Heart left ventricle (tissue), 13 donors: ENCODE measurements at regions not wholly inside any gene's neighbourhood (a gene's known extent, or its start where the extent isn't known, plus 50 kb on each side); places are given as distances from the start of the nearest gene placed in this dataset.

Experiments used
- CTCF ChIP-seq, 12 donors: fragments of 200-600 bp; sonication (generic) in 4 of 12; IDR thresholded peaks; one replicate each; pipeline versions ENCODE4 v1.5.0 to v1.8.0; 2018 to 2022; ENCODE audit warnings: antibody characterized with exemption in 12 of 12, mild to moderate bottlenecking in 5 of 12
- POLR2A ChIP-seq, 2 donors: fragments of 450-650 bp; IDR thresholded peaks; one replicate each; pipeline ENCODE4 v1.6.1; 2017; ENCODE audit warnings: antibody characterized with exemption in 2 of 2, mild to moderate bottlenecking in 2 of 2, moderate library complexity in 2 of 2
- donor health status: ischemic (EF 13 %, LVEDD 7.1; RV severe dilation, severe dysfunction).
- donor health status: DM: no; HTN: yes; CAD: no.
- donor health status: DM: no; HTN: no; CAD: no.
- donor health status: ischemic (EF 25% LVEDD 6.9; RV normal size, moderate dysfunction).
- donor health status: ischemic (EF 25% LVEDD 5.7; RV mildly dilated, moderate dysfunction).
- donor health status: ischemic (EF 35%, LVEDD 5.7; RV mildly dilated, moderate dysfunction).
- donor health status: nonischemic (EF 11% LVEDD 7.7; RV severe dilation, severe dysfunction).
- donor health status: DM: yes; HTN: yes; CAD: no.
- donor health status: PGD.
- donor health status: ischemic (EF 29% LVEDD 5.4; RV normal size, mild dysfunction).
- donor health status: nonischemic (EF 23%, LVEDD 6.1; RV moderate dilation, normal function).

DNA sequence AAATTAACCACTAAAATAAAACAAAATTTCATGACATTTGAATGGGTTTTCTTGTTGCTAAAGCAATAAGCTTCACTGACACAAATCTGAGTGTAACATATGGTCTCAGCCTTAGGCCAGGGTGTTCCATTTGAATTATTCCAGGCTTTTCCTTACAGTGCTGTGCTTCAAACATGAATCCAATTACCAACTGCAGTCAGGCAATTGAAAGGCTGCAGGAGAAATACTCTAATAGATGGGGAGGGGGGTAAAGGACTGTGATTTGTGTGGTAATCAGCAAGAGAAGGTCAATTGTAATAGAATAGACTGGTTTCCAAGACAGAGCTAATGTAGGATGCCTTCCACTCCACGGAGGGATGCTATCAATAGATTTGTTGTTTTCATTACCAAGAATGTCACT lies 466.7 kb downstream of the C3orf38 start:
- no peak for TF ChIP-seq CTCF (IDR thresholded peaks at IDR 0.05)
- TF ChIP-seq POLR2A (IDR thresholded peaks at IDR 0.05): no peak
